ENCODE measurements at regions not wholly inside any gene's neighbourhood (a gene's known extent, or its start where the extent isn't known, plus 50 kb on each side); places are given as distances from the start of the nearest gene placed in this dataset.

DNA sequence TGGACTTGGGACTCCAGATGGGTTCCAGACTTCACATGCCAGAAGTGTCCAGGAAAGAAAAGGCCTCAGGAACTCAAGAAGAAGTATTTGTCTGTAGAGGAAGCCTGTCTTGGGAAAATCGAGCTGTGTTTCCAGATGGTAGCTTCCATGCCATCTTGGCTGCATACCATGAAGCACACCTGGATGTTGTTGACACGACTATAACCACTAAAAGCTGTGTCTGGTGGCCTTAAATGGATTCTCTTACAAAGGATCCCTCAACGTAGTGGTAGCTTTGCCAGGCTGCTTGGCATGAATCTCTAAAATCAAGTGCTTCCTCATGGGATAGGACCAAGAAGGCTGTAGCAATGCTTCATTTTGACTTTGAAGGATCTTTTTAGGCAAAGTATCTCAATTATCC is 313.4 kb upstream of the BOD1L1 start:
- TF ChIP-seq, protein P1, sequence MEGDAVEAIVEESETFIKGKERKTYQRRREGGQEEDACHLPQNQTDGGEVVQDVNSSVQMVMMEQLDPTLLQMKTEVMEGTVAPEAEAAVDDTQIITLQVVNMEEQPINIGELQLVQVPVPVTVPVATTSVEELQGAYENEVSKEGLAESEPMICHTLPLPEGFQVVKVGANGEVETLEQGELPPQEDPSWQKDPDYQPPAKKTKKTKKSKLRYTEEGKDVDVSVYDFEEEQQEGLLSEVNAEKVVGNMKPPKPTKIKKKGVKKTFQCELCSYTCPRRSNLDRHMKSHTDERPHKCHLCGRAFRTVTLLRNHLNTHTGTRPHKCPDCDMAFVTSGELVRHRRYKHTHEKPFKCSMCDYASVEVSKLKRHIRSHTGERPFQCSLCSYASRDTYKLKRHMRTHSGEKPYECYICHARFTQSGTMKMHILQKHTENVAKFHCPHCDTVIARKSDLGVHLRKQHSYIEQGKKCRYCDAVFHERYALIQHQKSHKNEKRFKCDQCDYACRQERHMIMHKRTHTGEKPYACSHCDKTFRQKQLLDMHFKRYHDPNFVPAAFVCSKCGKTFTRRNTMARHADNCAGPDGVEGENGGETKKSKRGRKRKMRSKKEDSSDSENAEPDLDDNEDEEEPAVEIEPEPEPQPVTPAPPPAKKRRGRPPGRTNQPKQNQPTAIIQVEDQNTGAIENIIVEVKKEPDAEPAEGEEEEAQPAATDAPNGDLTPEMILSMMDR (IDR thresholded peaks at IDR 0.05), result no peak
- Histone ChIP-seq H3K27ac (no peak overlapping the region), H3K4me3 (no peak overlapping the region)

DNA sequence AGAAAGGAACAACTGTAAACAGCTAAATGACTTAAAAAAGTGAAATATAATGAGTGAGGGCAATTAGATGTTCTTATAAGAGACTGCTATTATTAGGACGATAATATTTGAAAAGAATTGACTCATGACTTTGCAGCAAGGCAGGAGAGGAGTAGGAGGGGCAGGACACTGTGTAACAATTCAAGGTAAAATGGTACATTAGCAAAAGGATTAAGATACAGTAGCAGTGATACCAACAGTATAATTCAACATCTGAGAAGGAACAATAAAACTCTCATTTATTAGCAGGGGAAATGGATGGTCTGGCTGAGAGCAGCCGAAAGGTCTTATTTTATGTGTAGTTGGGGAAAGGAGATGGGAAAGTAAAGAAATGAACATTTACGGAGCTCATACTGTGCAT is 315.5 kb upstream of the BOD1L1 start:
- no peak overlapping the region for H3K27ac ChIP-seq
- TF ChIP-seq, protein P1 (IDR thresholded peaks at IDR 0.05), result no peak
- no peak for DNase-seq (ENCODE audit: low spot score)
- H3K4me3 ChIP-seq, result no peak overlapping the region

More for the DNA sequence above, 313.4 kb upstream of the BOD1L1 start:
- DNase-seq (ENCODE audit: low spot score), result no peak

DNA sequence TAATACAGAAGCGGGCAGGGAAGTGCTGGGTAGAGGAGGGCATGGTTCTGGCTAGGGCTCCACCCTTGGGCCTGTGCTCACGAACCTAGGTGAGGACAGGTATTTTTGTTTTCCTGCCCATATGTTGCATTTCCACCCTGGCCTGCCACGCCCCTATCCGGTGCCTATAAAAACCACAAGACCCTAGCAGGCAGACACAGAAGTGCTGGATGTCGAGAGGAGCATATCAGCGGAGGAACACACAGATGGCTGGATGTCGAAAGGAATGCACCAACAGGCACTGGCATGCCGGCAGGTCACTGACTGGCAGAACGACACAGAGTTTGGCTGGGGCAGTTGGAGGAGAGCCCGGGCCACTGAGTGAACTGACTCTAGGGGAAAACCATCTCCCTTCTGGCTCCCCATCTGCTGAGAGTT is 316.6 kb upstream of the BOD1L1 start:
- TF ChIP-seq, protein P1 (IDR thresholded peaks at IDR 0.05), result no peak
- DNase-seq (ENCODE audit: low spot score), result no peak
- H3K4me3 ChIP-seq, result no peak overlapping the region
- H3K27ac ChIP-seq, result no peak overlapping the region

DNA sequence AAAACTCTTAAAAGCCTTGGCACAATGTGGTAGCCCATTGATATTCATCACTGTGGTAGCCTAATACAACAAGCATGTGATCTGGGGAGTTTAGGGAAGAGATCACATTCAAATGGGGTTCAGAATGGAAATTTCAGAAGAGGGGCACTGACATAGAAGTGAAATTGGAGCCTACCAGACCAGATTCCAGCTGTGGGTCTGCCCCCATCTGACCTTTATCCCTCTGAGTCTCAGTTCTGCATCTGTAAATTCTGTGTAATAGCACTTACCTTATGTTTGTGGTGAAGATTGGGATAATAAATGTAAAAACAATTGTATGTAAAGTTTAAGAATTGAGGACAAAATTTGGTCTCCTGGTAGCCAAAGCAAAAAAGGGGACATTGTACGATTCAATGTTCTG is 320.4 kb upstream of the BOD1L1 start:
- TF ChIP-seq, protein P1 (IDR thresholded peaks at IDR 0.05), result no peak
- DNase-seq (ENCODE audit: low spot score), result no peak
- H3K4me3 ChIP-seq, result no peak overlapping the region

DNA sequence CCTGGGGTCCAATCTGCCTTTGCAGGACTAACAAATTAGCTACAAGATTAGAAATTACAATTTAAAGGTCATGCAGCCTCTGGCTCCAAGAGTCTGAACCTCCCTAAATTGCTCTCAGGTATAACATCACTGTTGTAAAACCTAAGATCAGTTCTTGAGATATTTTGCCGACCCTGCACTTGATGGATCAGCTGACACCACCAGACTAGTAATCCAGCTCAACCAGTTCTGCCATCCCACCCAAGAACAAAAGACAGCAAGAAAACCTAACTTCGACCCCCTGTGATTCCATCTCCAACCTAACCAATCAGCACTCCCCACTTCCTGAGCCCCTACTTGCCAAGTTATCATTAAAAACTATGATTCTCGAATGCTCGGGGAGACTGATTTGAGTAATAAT is 323.0 kb upstream of the BOD1L1 start:
- TF ChIP-seq, protein P1 (IDR thresholded peaks at IDR 0.05), result no peak
- no peak overlapping the region for H3K27ac ChIP-seq
- DNase-seq (ENCODE audit: low spot score), result no peak
- no peak overlapping the region for H3K4me3 ChIP-seq

More for the DNA sequence above, 320.4 kb upstream of the BOD1L1 start:
- H3K27ac ChIP-seq, result no peak overlapping the region

DNA sequence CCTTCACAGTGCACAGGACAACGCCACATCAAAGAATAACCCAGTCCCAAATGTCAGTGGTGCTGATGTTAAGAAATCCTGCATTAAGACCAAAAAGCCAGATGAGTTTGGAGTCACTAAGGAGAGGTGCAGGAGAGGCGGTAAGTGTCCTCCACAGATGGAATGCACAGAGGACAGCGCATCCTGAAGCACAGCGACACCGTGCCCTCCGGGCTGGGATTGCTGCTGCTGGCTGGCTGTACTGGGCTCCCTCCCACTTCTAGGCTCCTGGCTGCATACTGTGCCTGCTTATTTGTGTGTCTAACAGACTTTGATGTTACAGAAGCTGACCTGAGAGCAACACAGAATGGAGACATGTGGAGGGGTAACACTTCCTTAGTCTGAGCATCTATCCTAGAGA is 325.6 kb upstream of the BOD1L1 start:
- no peak for DNase-seq (ENCODE audit: low spot score)

DNA sequence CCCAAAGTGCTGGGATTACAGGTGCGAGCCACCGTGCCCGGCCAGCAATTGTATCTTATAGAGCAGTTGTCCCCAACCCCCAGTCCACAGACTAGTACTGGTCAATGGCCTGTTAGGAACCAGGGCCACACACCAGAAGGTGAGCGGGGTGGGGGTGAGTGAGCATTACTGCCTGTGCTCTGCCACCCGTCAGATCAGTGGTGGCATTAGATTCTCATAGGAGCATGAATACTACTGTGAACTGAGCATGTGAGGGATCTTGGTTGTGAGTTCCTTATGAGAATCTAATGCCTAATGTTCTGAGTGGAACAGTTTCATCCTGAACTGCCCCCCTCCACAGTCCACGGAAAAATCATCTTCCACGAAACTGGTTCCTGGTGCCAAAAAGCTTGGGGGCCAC is 328.0 kb upstream of the BOD1L1 start:
- no peak for DNase-seq (ENCODE audit: low spot score)
- no peak overlapping the region for H3K4me3 ChIP-seq
- TF ChIP-seq, protein P1 (IDR thresholded peaks at IDR 0.05), result no peak

More for the DNA sequence above, 325.6 kb upstream of the BOD1L1 start:
- TF ChIP-seq, protein P1 (IDR thresholded peaks at IDR 0.05), result no peak
- Histone ChIP-seq H3K27ac (no peak overlapping the region), H3K4me3 (no peak overlapping the region)

More for the DNA sequence above, 328.0 kb upstream of the BOD1L1 start:
- no peak overlapping the region for H3K27ac ChIP-seq

All from coronary artery (tissue), 2 donors.